Esophagus muscularis mucosa (tissue), 4 donors: ENCODE measurements at regions not wholly inside any gene's neighbourhood (a gene's known extent, or its start where the extent isn't known, plus 50 kb on each side); places are given as distances from the start of the nearest gene placed in this dataset.

Source experiments
- DNase-seq: peaks from one replicate; pipeline ENCODE4 v3.0.0-alpha.2; 2017; ENCODE audit errors: extremely low spot score
- H3K27ac ChIP-seq, 4 donors: fragments of 200-600 bp; sonication (generic); replicated peaks in 1 of 4; 1 replicate in 3 of 4; 2 replicates in 1 of 4; pipeline ENCODE4 v1.5.1; 2016 to 2019; ENCODE audit warnings: mild to moderate bottlenecking in 1 of 4
- H3K27me3 ChIP-seq, 4 donors: fragments of 200-600 bp; sonication (generic); one replicate each; pipeline versions ENCODE4 v1.5.1 to v1.6.0; 2016 to 2019
- H3K36me3 ChIP-seq, 4 donors: fragments of 200-600 bp; sonication (generic); one replicate each; pipeline ENCODE4 v1.5.1; 2016 to 2019
- H3K4me1 ChIP-seq, 4 donors: fragments of 200-600 bp; sonication (generic); one replicate each; pipeline ENCODE4 v1.5.1; 2016 to 2019
- H3K4me3 ChIP-seq, 4 donors: fragments of 200-600 bp; sonication (generic); 1 replicate in 2 of 4; 2 replicates in 2 of 4; pipeline ENCODE4 v1.5.1; 2016 to 2019; ENCODE audit warnings: mild to moderate bottlenecking in 4 of 4, moderate library complexity in 1 of 4
- H3K9me3 ChIP-seq, 4 donors: fragments of 200-600 bp; sonication (generic); 1 replicate in 3 of 4; 2 replicates in 1 of 4; pipeline ENCODE4 v1.5.1; 2016 to 2019
- CTCF ChIP-seq, 3 experiments: fragments of 200-600 bp in 2 of 3; fragments of 450-650 bp in 1 of 3; sonication (generic) in 2 of 3; IDR thresholded peaks; one replicate each; pipeline ENCODE4 v1.5.1; 2017 to 2019; ENCODE audit warnings: antibody characterized with exemption in 3 of 3, mild to moderate bottlenecking in 2 of 3, moderate library complexity in 1 of 3
- EP300 ChIP-seq: sonication (generic); formaldehyde crosslinking; IDR thresholded peaks from one replicate; pipeline ENCODE4 v1.6.1; 2017; ENCODE audit warnings: antibody characterized with exemption
- POLR2A ChIP-seq: fragments of 450-650 bp; IDR thresholded peaks from one replicate; pipeline ENCODE4 v1.6.1; 2017; ENCODE audit warnings: antibody characterized with exemption, moderate library complexity, mild to moderate bottlenecking, low read depth
- POLR2AphosphoS5 ChIP-seq, 2 donors: sonication (generic); formaldehyde crosslinking; IDR thresholded peaks; one replicate each; pipeline ENCODE4 v1.6.1; 2017; ENCODE audit warnings: antibody characterized with exemption in 2 of 2
- WGBS: methylation state at CpG from one replicate; pipeline ENCODE4 v1.1.5; 2018; 5-methylcytosine and 5-hydroxymethylcytosine counted together
- intact Hi-C: fragments of 100-400 bp; cut with DNase I; formaldehyde crosslinking; loops from one replicate; pipeline ENCODE4 v1.15.1; 2023

- Histone ChIP-seq H3K4me3 (no peak overlapping the region), H3K9me3 (no peaks in the 10 kb centered on the region), H3K36me3 (no peaks in the 10 kb centered on the region), H3K27me3 (no peaks in the 10 kb centered on the region), H3K4me1 (no peaks in the 10 kb centered on the region), H3K27ac (no peak overlapping the region)
- intact Hi-C loops, result no loop called here
- no peak for TF ChIP-seq CTCF (IDR thresholded peaks at IDR 0.05)
- no peak for TF ChIP-seq POLR2AphosphoS5 (IDR thresholded peaks at IDR 0.05)
- TF ChIP-seq POLR2A, result no peak
- TF ChIP-seq EP300, result no peak
- WGBS, result 78% methylated on average over 11 of the region's 11 CpGs
- DNase-seq, result no peak
Observed at GRCh38 chr16:62177351-62178203, 141.3 kb upstream of the CDH8 start.

- Histone ChIP-seq H3K27me3 (no peaks in the 10 kb centered on the region), H3K4me1 (no peaks in the 10 kb centered on the region), H3K27ac (no peak overlapping the region), H3K4me3 (no peak overlapping the region), H3K36me3 (no peaks in the 10 kb centered on the region), H3K9me3 (peaks cover 0 to 8% (median 6%) of the 10 kb centered on the region in 4 donors)
- DNase-seq, result no peak
- WGBS, result 100% methylated on average over 2 of the region's 2 CpGs
- intact Hi-C loops, result no loop called here
- TF ChIP-seq POLR2AphosphoS5 (IDR thresholded peaks at IDR 0.05) (no peak), EP300 (no peak), CTCF (IDR thresholded peaks at IDR 0.05) (no peak), POLR2A (no peak)
Observed at GRCh38 chr16:62170642-62171041, 134.4 kb upstream of the CDH8 start.

DNA sequence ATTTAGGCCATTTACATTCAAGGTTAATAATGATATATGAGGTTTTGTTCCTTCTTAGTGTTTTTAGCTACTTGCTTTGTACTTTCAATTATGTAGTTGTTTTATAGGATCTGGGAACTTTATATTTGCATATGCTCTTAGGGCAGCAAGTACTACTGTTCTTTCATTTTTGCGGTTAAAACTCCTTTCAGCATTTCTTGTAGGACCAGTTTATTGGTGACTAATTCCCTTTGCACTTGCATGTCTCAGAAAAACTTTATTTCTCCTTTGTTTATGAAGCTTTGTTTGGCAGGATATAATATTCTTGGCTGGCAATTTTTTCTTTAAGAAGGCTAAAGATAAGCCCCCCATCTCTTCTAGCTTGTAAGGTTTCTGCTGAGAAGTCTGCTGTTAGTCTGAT lies 131.3 kb upstream of the CDH8 start:
- H3K4me3 ChIP-seq, result no peak overlapping the region
- H3K4me1 ChIP-seq, result no peaks in the 10 kb centered on the region
- intact Hi-C loops, result no loop called here
- no peaks in the 10 kb centered on the region for H3K36me3 ChIP-seq
- H3K27me3 ChIP-seq, result no peaks in the 10 kb centered on the region
- no peak for TF ChIP-seq POLR2A
- no peak for TF ChIP-seq POLR2AphosphoS5 (IDR thresholded peaks at IDR 0.05)
- no peak for TF ChIP-seq CTCF (IDR thresholded peaks at IDR 0.05)
- no peak for TF ChIP-seq EP300
- DNase-seq, result no peak
- no peak overlapping the region for H3K27ac ChIP-seq
- H3K9me3 ChIP-seq, result peaks cover 0 to 12% (median 7%) of the 10 kb centered on the region in 4 donors
- WGBS, result 83% methylated on average over 1 of the region's 1 CpG

DNA sequence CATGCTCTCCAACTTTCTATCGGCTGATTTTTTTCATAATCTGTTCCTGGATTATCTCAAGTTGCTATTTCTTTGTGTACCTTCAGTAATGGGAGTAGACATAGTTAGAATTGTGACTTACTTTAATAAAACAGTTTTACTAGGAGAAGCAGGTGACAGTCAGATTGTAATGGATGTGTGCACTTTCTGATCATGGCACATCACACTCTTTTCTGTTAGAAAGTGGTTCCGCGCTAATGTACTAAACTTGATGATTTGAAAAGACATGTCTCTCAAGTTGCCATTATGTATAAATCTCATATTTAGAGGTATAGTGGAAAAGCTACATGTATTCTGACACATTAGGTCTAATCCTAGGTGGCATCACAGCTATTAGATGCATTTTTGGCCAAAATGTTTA lies 121.3 kb upstream of the CDH8 start:
- WGBS, result 97% methylated on average over 3 of the region's 3 CpGs
- Histone ChIP-seq H3K9me3 (no peaks in the 10 kb centered on the region), H3K36me3 (no peaks in the 10 kb centered on the region), H3K4me3 (no peak overlapping the region), H3K27ac (no peak overlapping the region), H3K27me3 (no peaks in the 10 kb centered on the region), H3K4me1 (no peaks in the 10 kb centered on the region)
- intact Hi-C loops, result no loop called here
- no peak for DNase-seq
- TF ChIP-seq CTCF (IDR thresholded peaks at IDR 0.05) (no peak), POLR2AphosphoS5 (IDR thresholded peaks at IDR 0.05) (no peak), POLR2A (no peak), EP300 (no peak)
